B cell (primary cell): ENCODE measurements at regions not wholly inside any gene's neighbourhood (a gene's known extent, or its start where the extent isn't known, plus 50 kb on each side); places are given as distances from the start of the nearest gene placed in this dataset.

Source experiments
- ATAC-seq: fragments of 200-7000 bp; cut with Tn5 transposase; one replicate; pipeline ENCODE4 v1.10.0; 2021; ENCODE audit warnings: low read depth, mild to moderate bottlenecking, moderate number of reproducible peaks, moderate library complexity
- CTCF ChIA-PET: fragments of 350-600 bp; sonication (Branson Sonifier 250); formaldehyde crosslinking; loops from one replicate; lab custom pipeline; 2021; ENCODE audit warnings: antibody characterized with exemption, inconsistent platforms; lab: Charles Lee
- POLR2A ChIA-PET: fragments of 350-600 bp; sonication (Branson Sonifier 250); formaldehyde crosslinking; loops from one replicate; lab custom pipeline; 2021; ENCODE audit warnings: antibody characterized with exemption; lab: Charles Lee
- DNase-seq: peaks from one replicate; pipeline ENCODE4 v3.0.0; 2013
- H2AFZ ChIP-seq: 2 replicates; pipeline ENCODE4 v1.6.1; 2012; ENCODE audit warnings: mild to moderate bottlenecking, low read depth, low read length; ENCODE audit not compliant: insufficient read depth, poor library complexity, severe bottlenecking
- H3K27ac ChIP-seq, 2 donors: 1 replicate in 1 of 2; 2 replicates in 1 of 2; pipeline ENCODE4 v1.5.1; 2012 to 2013; ENCODE audit warnings: low read length in 2 of 2, mild to moderate bottlenecking in 2 of 2, moderate library complexity in 1 of 2
- H3K27me3 ChIP-seq, 4 experiments: fragments of 200-600 bp in 1 of 4; sonication (generic) in 1 of 4; replicated peaks in 1 of 4; 1 replicate in 2 of 4; 2 replicates in 2 of 4; pipeline versions ENCODE4 v1.6.1 to v1.7.0; 2013 to 2016; ENCODE audit warnings: low read length in 3 of 4, mild to moderate bottlenecking in 2 of 4, mixed read lengths in 1 of 4, moderate library complexity in 1 of 4; ENCODE audit not compliant: insufficient read depth in 4 of 4, control insufficient read depth in 3 of 4; ENCODE audit errors: control extremely low read depth in 1 of 4
- H3K36me3 ChIP-seq, 2 experiments: replicated peaks in 1 of 2; 1 replicate in 1 of 2; 2 replicates in 1 of 2; pipeline versions ENCODE4 v1.6.1 to v1.7.1; 2013; ENCODE audit warnings: low read length in 1 of 2; ENCODE audit not compliant: insufficient read depth in 2 of 2, control insufficient read depth in 1 of 2; ENCODE audit errors: control extremely low read depth in 1 of 2, extremely low read depth in 1 of 2
- H3K4me1 ChIP-seq, 2 donors: fragments of 200-600 bp in 1 of 2; sonication (generic) in 1 of 2; 1 replicate in 1 of 2; 2 replicates in 1 of 2; pipeline versions ENCODE4 v1.5.1 to v1.6.1; 2013 to 2017; ENCODE audit warnings: low read length in 2 of 2; ENCODE audit not compliant: control insufficient read depth in 2 of 2, insufficient read depth in 2 of 2
- H3K4me2 ChIP-seq: replicated peaks from 2 replicates; pipeline ENCODE3; 2012; ENCODE audit warnings: mild to moderate bottlenecking, low read depth, low read length; ENCODE audit not compliant: poor library complexity, severe bottlenecking
- H3K4me3 ChIP-seq, 5 experiments: fragments of 200-600 bp in 1 of 5; sonication (generic) in 1 of 5; 1 replicate in 3 of 5; 2 replicates in 2 of 5; pipeline versions ENCODE4 v1.5.1 to v1.7.0; 2011 to 2016; ENCODE audit warnings: low read length in 4 of 5, mild to moderate bottlenecking in 4 of 5, low read depth in 2 of 5, control low read depth in 1 of 5, moderate library complexity in 1 of 5; ENCODE audit not compliant: insufficient read depth in 1 of 5; ENCODE audit errors: control extremely low read depth in 1 of 5, extremely low read depth in 1 of 5
- H3K79me2 ChIP-seq: fragments of 200-600 bp; sonication (generic); one replicate; pipeline ENCODE4 v1.6.0; 2016; ENCODE audit warnings: low read length; ENCODE audit not compliant: control insufficient read depth, insufficient read depth
- H3K9ac ChIP-seq: fragments of 200-600 bp; sonication (generic); 2 replicates; pipeline ENCODE4 v1.6.1; 2017; ENCODE audit warnings: mild to moderate bottlenecking, low read length, moderate library complexity
- H3K9me3 ChIP-seq, 3 donors: one replicate each; pipeline versions ENCODE4 v1.6.1 to v1.7.1; 2013; ENCODE audit warnings: low read length in 2 of 3; ENCODE audit not compliant: control insufficient read depth in 2 of 3, insufficient read depth in 1 of 3; ENCODE audit errors: control extremely low read depth in 1 of 3
- H4K20me1 ChIP-seq: 2 replicates; pipeline ENCODE4 v1.6.0; 2012; ENCODE audit warnings: mild to moderate bottlenecking, low read length; ENCODE audit not compliant: insufficient read depth, control insufficient read depth, poor library complexity, severe bottlenecking
- H3K27ac Mint-ChIP-seq: one replicate; pipeline ENCODE4 v1.8.0; 2021; ENCODE audit warnings: mixed read lengths
- H3K27me3 Mint-ChIP-seq: one replicate; pipeline ENCODE4 v1.8.0; 2021; ENCODE audit warnings: mixed read lengths
- H3K4me1 Mint-ChIP-seq: one replicate; pipeline ENCODE4 v1.8.0; 2021; ENCODE audit warnings: mixed read lengths
- H3K4me3 Mint-ChIP-seq: one replicate; pipeline ENCODE4 v1.8.0; 2021; ENCODE audit warnings: mixed read lengths
- H3K9me3 Mint-ChIP-seq: one replicate; pipeline ENCODE4 v1.8.0; 2022; ENCODE audit warnings: mixed read lengths; ENCODE audit not compliant: insufficient read depth
- EZH2 ChIP-seq: IDR thresholded peaks from 2 replicates; pipeline ENCODE4 v1.6.1; 2012; ENCODE audit warnings: borderline replicate concordance, low read depth, mild to moderate bottlenecking, moderate library complexity, low read length; ENCODE audit not compliant: insufficient read depth, poor library complexity, severe bottlenecking
- WGBS: methylation state at CpG from one replicate; pipeline ENCODE4 v1.1.5; 2013; ENCODE audit warnings: missing lambda C conversion rate; ENCODE audit not compliant: insufficient coverage; 5-methylcytosine and 5-hydroxymethylcytosine counted together
- intact Hi-C: fragments of 100-400 bp; cut with micrococcal nuclease; formaldehyde crosslinking; loops from one replicate; pipeline ENCODE4 v1.10.0; 2022
- TF ChIP-seq, protein P1 (sequence below): fragments of 200-600 bp; IDR thresholded peaks from one replicate; pipeline ENCODE4 v1.8.0; 2022; ENCODE audit warnings: antibody characterized with exemption, mild to moderate bottlenecking

DNA sequence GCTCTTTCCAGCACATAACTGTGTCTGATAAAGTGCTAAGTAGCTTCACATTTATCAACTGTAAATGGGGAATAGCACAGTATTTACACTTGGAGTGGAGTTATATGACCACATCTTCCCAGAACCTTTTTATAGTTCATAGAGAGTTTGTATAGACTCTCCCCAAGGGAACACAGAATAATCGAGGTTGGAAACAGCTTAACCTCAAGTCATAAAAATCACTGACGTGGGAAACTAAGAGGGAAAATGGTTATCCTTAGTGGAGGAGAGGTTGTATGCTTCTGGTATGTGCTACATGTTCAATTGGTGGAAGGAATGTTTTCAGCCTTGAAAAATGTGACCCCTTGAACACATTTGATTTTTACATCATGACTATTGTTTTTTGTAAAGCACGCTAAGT lies 167.9 kb upstream of the KIAA1217 start:
- peaks cover 3% of the 10 kb centered on the region for H3K9me3 Mint-ChIP-seq
- Histone ChIP-seq H2AFZ (no peak overlapping the region), H3K79me2 (no peaks in the 10 kb centered on the region), H3K9ac (no peak overlapping the region), H3K4me1 (no peaks in the 10 kb centered on the region), H3K27me3 (no peaks in the 10 kb centered on the region), H4K20me1 (no peaks in the 10 kb centered on the region), H3K4me2 (no peak overlapping the region), H3K27ac (no peak overlapping the region), H3K9me3 (no peaks in the 10 kb centered on the region), H3K36me3 (no peaks in the 10 kb centered on the region), H3K4me3 (no peak overlapping the region)
- ChIA-PET CTCF (no interaction called here), POLR2A (no interaction called here)
- H3K27me3 Mint-ChIP-seq = no peaks in the 10 kb centered on the region
- intact Hi-C loops = no loop called here
- H3K27ac Mint-ChIP-seq = no peak overlapping the region
- WGBS = 80% methylated on average over 1 of the region's 3 CpGs
- H3K4me1 Mint-ChIP-seq = no peaks in the 10 kb centered on the region
- ATAC-seq (no peak), DNase-seq (no peak)
- H3K4me3 Mint-ChIP-seq = no peak overlapping the region
- TF ChIP-seq EZH2 = no peak
- TF ChIP-seq, protein P1, sequence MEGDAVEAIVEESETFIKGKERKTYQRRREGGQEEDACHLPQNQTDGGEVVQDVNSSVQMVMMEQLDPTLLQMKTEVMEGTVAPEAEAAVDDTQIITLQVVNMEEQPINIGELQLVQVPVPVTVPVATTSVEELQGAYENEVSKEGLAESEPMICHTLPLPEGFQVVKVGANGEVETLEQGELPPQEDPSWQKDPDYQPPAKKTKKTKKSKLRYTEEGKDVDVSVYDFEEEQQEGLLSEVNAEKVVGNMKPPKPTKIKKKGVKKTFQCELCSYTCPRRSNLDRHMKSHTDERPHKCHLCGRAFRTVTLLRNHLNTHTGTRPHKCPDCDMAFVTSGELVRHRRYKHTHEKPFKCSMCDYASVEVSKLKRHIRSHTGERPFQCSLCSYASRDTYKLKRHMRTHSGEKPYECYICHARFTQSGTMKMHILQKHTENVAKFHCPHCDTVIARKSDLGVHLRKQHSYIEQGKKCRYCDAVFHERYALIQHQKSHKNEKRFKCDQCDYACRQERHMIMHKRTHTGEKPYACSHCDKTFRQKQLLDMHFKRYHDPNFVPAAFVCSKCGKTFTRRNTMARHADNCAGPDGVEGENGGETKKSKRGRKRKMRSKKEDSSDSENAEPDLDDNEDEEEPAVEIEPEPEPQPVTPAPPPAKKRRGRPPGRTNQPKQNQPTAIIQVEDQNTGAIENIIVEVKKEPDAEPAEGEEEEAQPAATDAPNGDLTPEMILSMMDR = no peak

DNA sequence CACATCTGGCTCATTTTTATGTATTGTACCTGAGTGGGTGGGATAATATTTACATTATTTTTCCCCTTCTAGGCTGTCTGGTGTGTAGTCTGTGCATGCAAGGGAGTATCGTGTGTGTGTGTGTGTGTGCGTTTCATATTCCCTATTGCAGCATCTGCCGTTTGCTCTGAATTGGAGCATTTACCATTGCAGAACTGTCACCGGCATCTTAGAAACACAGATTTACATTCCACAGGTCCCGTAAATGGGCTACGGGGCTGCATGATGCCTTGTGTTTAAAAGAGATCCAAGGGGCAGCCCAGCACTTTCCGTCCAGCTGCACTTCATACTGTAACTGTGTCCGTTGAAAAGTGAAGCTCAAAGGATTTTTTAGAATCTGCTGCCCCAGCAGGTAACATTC lies 167.1 kb upstream of the KIAA1217 start:
- Histone ChIP-seq H2AFZ (no peak overlapping the region), H3K4me3 (no peak overlapping the region), H3K79me2 (no peaks in the 10 kb centered on the region), H3K27me3 (no peaks in the 10 kb centered on the region), H4K20me1 (no peaks in the 10 kb centered on the region), H3K27ac (no peak overlapping the region), H3K4me1 (no peaks in the 10 kb centered on the region), H3K4me2 (no peak overlapping the region), H3K9me3 (no peaks in the 10 kb centered on the region), H3K36me3 (no peaks in the 10 kb centered on the region), H3K9ac (no peak overlapping the region)
- Mint-ChIP-seq H3K27ac (no peak overlapping the region), H3K4me1 (no peaks in the 10 kb centered on the region), H3K4me3 (no peak overlapping the region), H3K27me3 (no peaks in the 10 kb centered on the region), H3K9me3 (no peaks in the 10 kb centered on the region)
- POLR2A ChIA-PET = no interaction called here
- ATAC-seq (no peak), DNase-seq (no peak)
- intact Hi-C loops = no loop called here
- WGBS = 83% methylated on average over 6 of the region's 8 CpGs
- CTCF ChIA-PET = no interaction called here
- TF ChIP-seq, protein P1 = no peak
- no peak for TF ChIP-seq EZH2
